ENCODE measurements at regions not wholly inside any gene's neighbourhood (a gene's known extent, or its start where the extent isn't known, plus 50 kb on each side); places are given as distances from the start of the nearest gene placed in this dataset.

- Histone ChIP-seq H3K4me1 (ENCODE audit: control insufficient read depth, extremely low read depth, insufficient read depth, low read length) (no peaks in the 10 kb centered on the region), H3K4me3 (replicated peaks in 1 of 3; ENCODE audit: insufficient read depth in 1 of 3, low read depth in 1 of 3, low read length in 3 of 3) (no peak overlapping the region), H3K9me1 (replicated peaks; ENCODE audit: control insufficient read depth, extremely low read depth, insufficient read depth, low read length) (no peaks in the 10 kb centered on the region), H3K36me3 (ENCODE audit: control insufficient read depth in 2 of 2, extremely low read depth in 1 of 2, insufficient read depth in 2 of 2, low read length in 2 of 2) (no peaks in the 10 kb centered on the region), H3K27me3 (ENCODE audit: control insufficient read depth in 2 of 2, insufficient read depth in 2 of 2, low read length in 2 of 2) (peaks cover 0 to 2% of the 10 kb centered on the region in 2 experiments), H3K4me2 (ENCODE audit: insufficient read depth, low read length) (no peak overlapping the region), H4K20me1 (replicated peaks; ENCODE audit: control insufficient read depth, extremely low read depth, insufficient read depth, low read length) (no peaks in the 10 kb centered on the region), H3K9me3 (replicated peaks; ENCODE audit: control insufficient read depth, insufficient read depth, low read length) (no peaks in the 10 kb centered on the region), H3K9ac (replicated peaks; ENCODE audit: extremely low read depth, insufficient read depth, low read length) (no peak overlapping the region), H2AFZ (ENCODE audit: low read depth, low read length) (no peak overlapping the region), H3K79me2 (ENCODE audit: control insufficient read depth, insufficient read depth, low read length) (no peaks in the 10 kb centered on the region), H3K27ac (ENCODE audit: insufficient read depth, low read depth, low read length) (no peak overlapping the region)
- BruUV-seq (replicated peaks) = no TSS peak
- ChIA-PET CTCF (interaction anchor here (0.7 to 1.8 kb wide), 6 partner anchors 12 to 268 kb away, joined by 3 to 5 read pairs (median 3); no protein-coding TSS in a partner anchor), POLR2A (interaction anchor here (0.7 kb wide), 1 partner anchor 14 kb away, joined by 3 read pairs; no protein-coding TSS in a partner anchor)
- DNase-seq (ENCODE audit: low read depth, low spot score) (no peak), FAIRE-seq (no peak)
- dilution Hi-C loops (cut with MboI; ENCODE audit: extremely low pct_ligation_motif_present, low sequenced_read_pairs) (no loop called here), intact Hi-C loops (cut with micrococcal nuclease) (no loop called here)
- TF ChIP-seq GATA2 (IDR thresholded peaks at IDR 0.05; ENCODE audit: insufficient read depth, insufficient read length, low read depth, low read length) = no peak
These were observed 52.2 kb upstream of the TGIF1 start for GRCh38 chr18:3397786-3398185.
